Activated CD4-positive, alpha-beta T cell treated with anti-CD3 and anti-CD28 coated beads for 36 hours (primary cell): ENCODE measurements at regions not wholly inside any gene's neighbourhood (a gene's known extent, or its start where the extent isn't known, plus 50 kb on each side); places are given as distances from the start of the nearest gene placed in this dataset.

Experiments used
- ATAC-seq: fragments of 200-7000 bp; cut with Tn5 transposase; one replicate; pipeline ENCODE4 v1.10.0; 2021; ENCODE audit warnings: mild to moderate bottlenecking, moderate library complexity
- CTCF ChIA-PET: fragments of 350-600 bp; sonication (Branson Sonifier 250); formaldehyde crosslinking; loops from one replicate; lab custom pipeline; 2021; ENCODE audit warnings: antibody characterized with exemption; lab: Charles Lee
- POLR2A ChIA-PET: fragments of 350-600 bp; sonication (Branson Sonifier 250); formaldehyde crosslinking; loops from one replicate; lab custom pipeline; 2021; ENCODE audit warnings: antibody characterized with exemption, inconsistent platforms; lab: Charles Lee
- DNase-seq: peaks from one replicate; pipeline ENCODE4 v3.0.0-alpha.2; 2020
- H3K27ac Mint-ChIP-seq: one replicate; pipeline ENCODE4 v1.8.0; 2021; ENCODE audit warnings: mixed read lengths
- H3K27me3 Mint-ChIP-seq: one replicate; pipeline ENCODE4 v1.8.0; 2021; ENCODE audit warnings: mixed read lengths
- H3K36me3 Mint-ChIP-seq: one replicate; pipeline ENCODE4 v1.8.0; 2021; ENCODE audit warnings: low read depth, mixed read lengths
- H3K4me1 Mint-ChIP-seq: one replicate; pipeline ENCODE4 v1.8.0; 2021; ENCODE audit warnings: mixed read lengths
- H3K4me3 Mint-ChIP-seq: one replicate; pipeline ENCODE4 v1.8.0; 2021; ENCODE audit warnings: mild to moderate bottlenecking, moderate library complexity, mixed read lengths
- H3K9me3 Mint-ChIP-seq: one replicate; pipeline ENCODE4 v1.8.0; 2021; ENCODE audit warnings: low read depth, mixed read lengths
- intact Hi-C, 2 experiments: fragments of 100-400 bp; cut with DNase I in 1 of 2; cut with micrococcal nuclease in 1 of 2; formaldehyde crosslinking; loops; one replicate each; pipeline versions ENCODE4 v1.14.2 to v1.15.1; 2022 to 2024; cut with DNase I, micrococcal nuclease

- Mint-ChIP-seq H3K4me1 (no peaks in the 10 kb centered on the region), H3K27ac (no peak overlapping the region), H3K4me3 (no peak overlapping the region), H3K9me3 (no peaks in the 10 kb centered on the region), H3K36me3 (no peaks in the 10 kb centered on the region), H3K27me3 (peaks cover 19% of the 10 kb centered on the region)
- no peak for ATAC-seq
- intact Hi-C loops = no loop called here
- no peak for DNase-seq
- CTCF ChIA-PET = no interaction called here
- POLR2A ChIA-PET = no interaction called here
These were observed 55.8 kb upstream of the ZNF184 start for GRCh38 chr6:27528714-27529113.
